ENCODE measurements at regions not wholly inside any gene's neighbourhood (a gene's known extent, or its start where the extent isn't known, plus 50 kb on each side); places are given as distances from the start of the nearest gene placed in this dataset.

- no peak for DNase-seq (ENCODE audit: low read depth, low spot score)
- H3K4me3 ChIP-seq (ENCODE audit: low read depth, low read length) = no peak overlapping the region
- no peak for TF ChIP-seq CTCF (IDR thresholded peaks at IDR 0.05; ENCODE audit: insufficient read depth, low read length, missing control alignments)
- ChIA-PET POLR2A (no interaction called here), CTCF (no interaction called here)
Measured at GRCh38 chr7:115782696-115783490, 247.7 kb downstream of the TFEC start.

GRCh38 chr7:115779561-115779960, 251.0 kb downstream of the TFEC start:
- ChIA-PET CTCF (no interaction called here), POLR2A (no interaction called here)
- DNase-seq (ENCODE audit: low read depth, low spot score) = no peak
- TF ChIP-seq CTCF (IDR thresholded peaks at IDR 0.05; ENCODE audit: insufficient read depth, low read length, missing control alignments) = no peak
- H3K4me3 ChIP-seq (ENCODE audit: low read depth, low read length) = no peak overlapping the region

- no peak overlapping the region for H3K4me3 ChIP-seq (ENCODE audit: low read depth, low read length)
- POLR2A ChIA-PET = no interaction called here
- CTCF ChIA-PET = no interaction called here
- no peak for DNase-seq (ENCODE audit: low read depth, low spot score)
- TF ChIP-seq CTCF (IDR thresholded peaks at IDR 0.05; ENCODE audit: insufficient read depth, low read length, missing control alignments) = no peak
Measured at GRCh38 chr7:115775981-115776380, 254.6 kb downstream of the TFEC start.

- no peak for TF ChIP-seq CTCF (IDR thresholded peaks at IDR 0.05; ENCODE audit: insufficient read depth, low read length, missing control alignments)
- ChIA-PET CTCF (no interaction called here), POLR2A (no interaction called here)
- no peak for DNase-seq (ENCODE audit: low read depth, low spot score)
- no peak overlapping the region for H3K4me3 ChIP-seq (ENCODE audit: low read depth, low read length)
Measured at GRCh38 chr7:115763347-115763746, 267.2 kb downstream of the TFEC start.

GRCh38 chr7:115758025-115758424, 272.5 kb downstream of the TFEC start:
- no peak for DNase-seq (ENCODE audit: low read depth, low spot score)
- CTCF ChIA-PET = no interaction called here
- no peak overlapping the region for H3K4me3 ChIP-seq (ENCODE audit: low read depth, low read length)
- POLR2A ChIA-PET = no interaction called here
- TF ChIP-seq CTCF (IDR thresholded peaks at IDR 0.05; ENCODE audit: insufficient read depth, low read length, missing control alignments) = no peak

GRCh38 chr7:115754226-115754625, 276.3 kb downstream of the TFEC start:
- no peak for TF ChIP-seq CTCF (IDR thresholded peaks at IDR 0.05; ENCODE audit: insufficient read depth, low read length, missing control alignments)
- no peak for DNase-seq (ENCODE audit: low read depth, low spot score)
- CTCF ChIA-PET = interaction anchor here (0.9 kb wide), 1 partner anchor 21 kb away, joined by 3 read pairs; no protein-coding TSS in a partner anchor

More at GRCh38 chr7:115754226-115754625, 276.3 kb downstream of the TFEC start:
- H3K4me3 ChIP-seq (ENCODE audit: low read depth, low read length) = no peak overlapping the region
- POLR2A ChIA-PET = no interaction called here
